ENCODE measurements at regions not wholly inside any gene's neighbourhood (a gene's known extent, or its start where the extent isn't known, plus 50 kb on each side); places are given as distances from the start of the nearest gene placed in this dataset.

DNA sequence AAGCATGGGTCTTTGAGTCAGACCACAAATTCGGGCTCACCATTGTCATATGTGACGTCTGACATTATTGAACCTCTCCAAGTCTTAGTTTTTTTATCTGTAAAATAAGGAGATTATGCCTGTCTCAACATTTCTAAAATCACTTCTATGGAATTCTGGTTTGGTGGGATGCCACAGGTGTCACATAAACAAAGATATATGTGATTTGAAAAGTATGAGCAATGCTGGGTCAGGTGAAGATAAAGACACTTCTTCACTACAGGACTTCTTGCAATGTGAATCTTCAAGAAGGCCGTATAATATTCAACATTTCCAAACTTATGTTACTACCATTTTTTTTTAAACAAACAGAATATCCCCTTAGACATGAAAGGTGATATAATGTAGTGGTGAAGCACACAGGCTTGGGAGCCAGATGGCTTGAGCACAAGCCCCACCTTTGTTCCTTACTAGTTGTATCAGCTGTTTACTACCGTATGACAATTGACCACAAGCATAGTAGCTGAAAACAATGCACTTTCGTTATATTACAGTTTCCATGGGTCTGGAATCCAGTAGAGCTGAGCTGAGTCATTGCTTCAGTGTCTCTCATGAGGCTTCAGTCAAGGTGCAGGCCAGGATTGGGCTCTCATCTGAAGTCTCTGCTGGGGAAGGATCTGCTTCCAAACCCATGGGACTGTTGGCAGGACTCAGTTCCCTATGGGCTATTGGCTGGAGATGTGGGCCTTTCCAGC is 87.7 kb downstream of the UTP18 start:
- no peaks in the 10 kb centered on the region for H3K27me3 ChIP-seq (ENCODE audit: low read depth, low read length)
- no peak overlapping the region for H3K27ac ChIP-seq (ENCODE audit: low read length)
- no peaks in the 10 kb centered on the region for H3K4me1 ChIP-seq (ENCODE audit: control insufficient read depth in 1 of 2, insufficient read depth in 2 of 2, low read length in 2 of 2)
- no peaks in the 10 kb centered on the region for H3K36me3 ChIP-seq (ENCODE audit: control insufficient read depth in 1 of 2, insufficient read depth in 2 of 2, low read length in 2 of 2)
- H3K4me3 ChIP-seq (ENCODE audit: low read depth in 1 of 2, low read length in 2 of 2), result no peak overlapping the region
- no peaks in the 10 kb centered on the region for H3K9me3 ChIP-seq (ENCODE audit: control insufficient read depth in 1 of 2, low read length in 2 of 2)

DNA sequence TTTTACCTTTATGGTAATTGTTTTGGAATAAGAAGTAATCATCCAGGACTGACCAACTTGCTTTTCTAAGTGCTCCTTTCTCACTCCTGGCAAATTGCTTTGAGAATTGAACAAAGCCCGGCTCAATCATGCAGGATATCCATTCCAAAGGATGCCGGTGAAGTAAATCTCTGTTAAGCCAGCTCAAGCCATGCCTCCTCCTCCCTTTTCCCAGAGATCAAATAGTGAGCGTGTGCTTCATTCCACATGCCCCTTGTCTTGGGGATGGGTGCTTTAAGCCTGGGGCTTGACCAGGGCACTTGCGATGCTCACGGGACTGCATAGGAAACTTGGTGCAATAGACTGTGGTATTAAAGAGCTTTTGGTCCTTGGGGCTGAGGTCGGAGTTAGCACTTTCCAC is 90.7 kb downstream of the UTP18 start:
- Histone ChIP-seq H3K27ac (ENCODE audit: low read length) (no peak overlapping the region), H3K4me1 (ENCODE audit: control insufficient read depth in 1 of 2, insufficient read depth in 2 of 2, low read length in 2 of 2) (no peaks in the 10 kb centered on the region), H3K4me3 (ENCODE audit: low read depth in 1 of 2, low read length in 2 of 2) (no peak overlapping the region), H3K27me3 (ENCODE audit: low read depth, low read length) (no peaks in the 10 kb centered on the region), H3K36me3 (ENCODE audit: control insufficient read depth in 1 of 2, insufficient read depth in 2 of 2, low read length in 2 of 2) (no peaks in the 10 kb centered on the region), H3K9me3 (ENCODE audit: control insufficient read depth in 1 of 2, low read length in 2 of 2) (no peaks in the 10 kb centered on the region)

DNA sequence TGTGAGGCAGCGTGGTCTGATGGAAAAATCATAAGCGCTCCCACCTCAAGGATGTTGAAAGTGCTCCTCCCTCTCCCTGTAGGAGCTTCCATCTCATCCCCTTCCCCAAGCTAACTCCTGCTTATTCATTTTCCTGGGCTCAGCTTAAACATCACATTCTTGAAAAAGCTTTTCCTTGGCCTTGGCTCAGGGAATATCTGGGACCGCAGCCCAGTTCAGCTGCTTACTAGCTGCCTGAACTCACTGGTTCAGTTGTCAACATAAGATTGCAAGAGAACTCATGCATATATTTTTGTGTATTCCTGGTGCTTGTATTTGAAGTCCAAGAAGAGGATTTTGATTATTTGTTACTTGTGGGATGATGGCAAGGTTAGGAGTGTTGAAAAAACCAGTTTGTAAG is 91.5 kb downstream of the UTP18 start:
- Histone ChIP-seq H3K27me3 (ENCODE audit: low read depth, low read length) (no peaks in the 10 kb centered on the region), H3K36me3 (ENCODE audit: control insufficient read depth in 1 of 2, insufficient read depth in 2 of 2, low read length in 2 of 2) (no peaks in the 10 kb centered on the region), H3K9me3 (ENCODE audit: control insufficient read depth in 1 of 2, low read length in 2 of 2) (no peaks in the 10 kb centered on the region), H3K27ac (ENCODE audit: low read length) (no peak overlapping the region), H3K4me3 (ENCODE audit: low read depth in 1 of 2, low read length in 2 of 2) (no peak overlapping the region), H3K4me1 (ENCODE audit: control insufficient read depth in 1 of 2, insufficient read depth in 2 of 2, low read length in 2 of 2) (no peaks in the 10 kb centered on the region)

DNA sequence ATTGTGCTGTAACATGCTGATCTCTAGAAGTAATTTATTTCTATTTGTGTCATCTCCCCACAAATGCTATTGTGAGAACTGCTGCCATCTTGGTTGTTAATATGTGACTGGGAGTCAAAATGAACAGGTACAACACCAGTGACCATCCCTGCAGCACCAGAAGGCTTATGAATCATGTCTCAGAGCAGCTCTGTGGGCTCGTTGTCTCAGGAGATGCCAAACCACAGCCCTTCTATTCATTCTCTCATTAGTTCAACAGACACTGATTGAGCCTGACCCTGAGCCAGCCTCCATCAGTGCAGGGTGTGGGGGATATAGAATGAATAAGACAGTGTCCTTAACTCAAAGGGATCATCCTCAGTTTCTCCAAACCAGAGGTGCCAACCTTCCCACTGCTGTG is 92.5 kb downstream of the UTP18 start:
- H3K27me3 ChIP-seq (ENCODE audit: low read depth, low read length), result no peaks in the 10 kb centered on the region
- H3K36me3 ChIP-seq (ENCODE audit: control insufficient read depth in 1 of 2, insufficient read depth in 2 of 2, low read length in 2 of 2), result no peaks in the 10 kb centered on the region
- no peak overlapping the region for H3K4me3 ChIP-seq (ENCODE audit: low read depth in 1 of 2, low read length in 2 of 2)
- H3K4me1 ChIP-seq (ENCODE audit: control insufficient read depth in 1 of 2, insufficient read depth in 2 of 2, low read length in 2 of 2), result no peaks in the 10 kb centered on the region
- no peak overlapping the region for H3K27ac ChIP-seq (ENCODE audit: low read length)
- no peaks in the 10 kb centered on the region for H3K9me3 ChIP-seq (ENCODE audit: control insufficient read depth in 1 of 2, low read length in 2 of 2)

DNA sequence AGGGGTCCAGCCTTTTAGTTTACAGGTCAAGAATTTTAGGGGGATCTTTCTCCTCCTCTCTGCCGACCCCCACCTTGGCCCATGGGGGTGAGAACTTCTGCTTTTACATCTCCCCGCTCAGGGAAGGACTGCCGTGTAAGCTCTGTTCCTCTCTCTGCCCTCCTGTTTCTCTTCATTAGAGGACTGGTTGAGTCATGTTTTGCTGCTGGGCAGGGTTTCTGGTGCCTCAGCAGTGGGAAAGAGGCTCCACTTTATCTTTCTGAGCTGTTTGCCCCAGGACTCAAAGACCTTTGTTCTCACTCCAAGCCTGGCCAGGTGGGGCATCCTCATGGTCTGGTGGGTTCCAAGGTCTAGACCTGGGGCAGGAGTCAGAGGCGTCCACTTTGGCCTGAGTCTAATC is 93.0 kb downstream of the UTP18 start:
- H3K36me3 ChIP-seq (ENCODE audit: control insufficient read depth in 1 of 2, insufficient read depth in 2 of 2, low read length in 2 of 2), result no peaks in the 10 kb centered on the region
- H3K27ac ChIP-seq (ENCODE audit: low read length), result no peak overlapping the region
- no peaks in the 10 kb centered on the region for H3K9me3 ChIP-seq (ENCODE audit: control insufficient read depth in 1 of 2, low read length in 2 of 2)
- no peak overlapping the region for H3K4me3 ChIP-seq (ENCODE audit: low read depth in 1 of 2, low read length in 2 of 2)
- H3K27me3 ChIP-seq (ENCODE audit: low read depth, low read length), result no peaks in the 10 kb centered on the region
- no peaks in the 10 kb centered on the region for H3K4me1 ChIP-seq (ENCODE audit: control insufficient read depth in 1 of 2, insufficient read depth in 2 of 2, low read length in 2 of 2)

DNA sequence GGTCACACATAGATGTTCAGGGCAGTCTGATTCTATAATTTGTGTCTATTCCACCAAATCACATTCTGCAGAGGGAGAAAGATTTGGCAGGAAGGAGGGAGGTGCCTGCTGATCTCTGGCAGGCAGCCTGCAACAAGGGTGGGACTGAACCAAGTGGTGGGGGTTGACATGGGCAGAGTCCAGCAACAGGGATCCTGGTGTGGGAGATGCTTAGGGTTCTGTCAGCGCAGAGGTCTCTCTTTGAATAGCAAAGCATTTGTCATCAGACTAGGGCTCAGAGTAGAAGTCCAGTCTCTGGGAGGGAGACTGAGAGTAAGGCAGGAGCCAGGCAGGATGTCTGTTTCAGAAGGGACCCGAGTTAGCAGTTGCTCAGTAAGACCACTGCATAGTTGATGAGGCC is 94.6 kb downstream of the UTP18 start:
- Histone ChIP-seq H3K9me3 (ENCODE audit: control insufficient read depth in 1 of 2, low read length in 2 of 2) (no peaks in the 10 kb centered on the region), H3K27me3 (ENCODE audit: low read depth, low read length) (no peaks in the 10 kb centered on the region), H3K4me3 (ENCODE audit: low read depth in 1 of 2, low read length in 2 of 2) (no peak overlapping the region), H3K36me3 (ENCODE audit: control insufficient read depth in 1 of 2, insufficient read depth in 2 of 2, low read length in 2 of 2) (no peaks in the 10 kb centered on the region), H3K4me1 (ENCODE audit: control insufficient read depth in 1 of 2, insufficient read depth in 2 of 2, low read length in 2 of 2) (no peaks in the 10 kb centered on the region), H3K27ac (ENCODE audit: low read length) (no peak overlapping the region)

DNA sequence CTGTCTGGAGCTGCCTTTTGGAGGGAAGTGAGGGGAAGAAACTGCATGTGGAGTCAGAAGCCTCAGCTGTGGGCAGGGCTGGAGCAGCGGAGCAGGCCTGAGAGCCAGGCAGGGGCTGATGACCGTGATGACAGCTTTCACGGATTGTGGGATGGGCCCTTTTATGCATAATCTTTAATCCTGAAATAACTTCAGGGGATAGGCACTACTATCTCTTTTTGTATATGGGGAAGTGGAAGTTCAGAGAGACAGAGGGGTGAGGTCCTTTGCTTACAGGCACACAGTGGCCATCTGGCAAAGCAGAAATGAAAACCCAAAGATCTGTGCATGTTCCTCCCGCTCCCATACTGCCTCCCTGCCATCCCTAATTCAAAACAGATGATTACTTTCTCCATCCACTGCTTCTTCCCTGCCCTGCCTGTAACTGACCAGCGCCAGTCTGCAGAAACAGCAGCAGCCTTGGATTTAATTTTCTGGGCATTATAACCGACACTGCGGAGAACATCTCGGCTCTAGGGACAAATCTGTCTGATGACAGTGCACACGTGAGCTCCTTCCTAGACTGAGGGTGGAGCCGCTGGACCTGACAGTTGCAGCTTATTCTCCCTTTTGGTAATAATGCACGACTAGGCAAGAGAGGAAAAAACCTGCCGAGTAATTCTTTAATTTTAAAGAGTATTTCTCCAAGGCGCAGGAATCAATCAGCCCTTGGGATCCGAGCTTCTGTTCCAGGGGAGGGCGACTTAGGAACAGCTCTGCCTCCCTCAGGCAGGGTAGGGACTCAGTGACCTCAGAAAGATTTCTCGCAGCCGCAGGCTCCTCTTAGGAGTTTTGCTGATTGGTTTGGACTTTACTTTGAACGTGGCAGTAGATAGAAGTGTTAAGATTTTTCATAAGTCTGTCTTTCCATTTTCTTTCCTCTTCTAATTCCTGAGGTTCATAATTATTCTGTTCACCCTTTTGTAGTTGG is 95.4 kb downstream of the UTP18 start:
- Histone ChIP-seq H3K36me3 (ENCODE audit: control insufficient read depth in 1 of 2, insufficient read depth in 2 of 2, low read length in 2 of 2) (no peaks in the 10 kb centered on the region), H3K9me3 (ENCODE audit: control insufficient read depth in 1 of 2, low read length in 2 of 2) (no peaks in the 10 kb centered on the region), H3K27me3 (ENCODE audit: low read depth, low read length) (no peaks in the 10 kb centered on the region), H3K27ac (ENCODE audit: low read length) (no peak overlapping the region), H3K4me3 (ENCODE audit: low read depth in 1 of 2, low read length in 2 of 2) (no peak overlapping the region), H3K4me1 (ENCODE audit: control insufficient read depth in 1 of 2, insufficient read depth in 2 of 2, low read length in 2 of 2) (no peaks in the 10 kb centered on the region)

DNA sequence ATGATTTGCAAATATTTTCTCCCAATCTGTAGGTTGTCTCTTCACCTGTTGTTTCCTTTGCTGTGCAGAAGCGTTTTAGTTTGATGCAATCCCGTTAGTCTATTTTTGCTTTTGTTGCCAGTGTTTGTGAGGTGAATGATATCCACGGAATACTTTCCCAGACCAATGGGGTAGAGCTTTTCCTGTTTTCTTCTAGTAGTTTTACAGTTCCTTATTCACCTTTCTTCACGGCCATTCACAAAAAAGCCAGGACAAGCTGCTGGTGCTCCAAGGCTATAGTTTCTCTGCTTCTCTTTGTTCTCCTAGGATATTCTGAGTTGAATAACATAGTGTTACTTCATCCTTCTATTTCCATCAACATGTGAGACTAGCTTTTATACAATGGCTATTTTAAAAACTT is 98.7 kb downstream of the UTP18 start:
- no peaks in the 10 kb centered on the region for H3K4me1 ChIP-seq (ENCODE audit: control insufficient read depth in 1 of 2, insufficient read depth in 2 of 2, low read length in 2 of 2)
- H3K27me3 ChIP-seq (ENCODE audit: low read depth, low read length), result no peaks in the 10 kb centered on the region
- H3K27ac ChIP-seq (ENCODE audit: low read length), result no peak overlapping the region
- H3K36me3 ChIP-seq (ENCODE audit: control insufficient read depth in 1 of 2, insufficient read depth in 2 of 2, low read length in 2 of 2), result no peaks in the 10 kb centered on the region
- no peak overlapping the region for H3K4me3 ChIP-seq (ENCODE audit: low read depth in 1 of 2, low read length in 2 of 2)
- no peaks in the 10 kb centered on the region for H3K9me3 ChIP-seq (ENCODE audit: control insufficient read depth in 1 of 2, low read length in 2 of 2)

DNA sequence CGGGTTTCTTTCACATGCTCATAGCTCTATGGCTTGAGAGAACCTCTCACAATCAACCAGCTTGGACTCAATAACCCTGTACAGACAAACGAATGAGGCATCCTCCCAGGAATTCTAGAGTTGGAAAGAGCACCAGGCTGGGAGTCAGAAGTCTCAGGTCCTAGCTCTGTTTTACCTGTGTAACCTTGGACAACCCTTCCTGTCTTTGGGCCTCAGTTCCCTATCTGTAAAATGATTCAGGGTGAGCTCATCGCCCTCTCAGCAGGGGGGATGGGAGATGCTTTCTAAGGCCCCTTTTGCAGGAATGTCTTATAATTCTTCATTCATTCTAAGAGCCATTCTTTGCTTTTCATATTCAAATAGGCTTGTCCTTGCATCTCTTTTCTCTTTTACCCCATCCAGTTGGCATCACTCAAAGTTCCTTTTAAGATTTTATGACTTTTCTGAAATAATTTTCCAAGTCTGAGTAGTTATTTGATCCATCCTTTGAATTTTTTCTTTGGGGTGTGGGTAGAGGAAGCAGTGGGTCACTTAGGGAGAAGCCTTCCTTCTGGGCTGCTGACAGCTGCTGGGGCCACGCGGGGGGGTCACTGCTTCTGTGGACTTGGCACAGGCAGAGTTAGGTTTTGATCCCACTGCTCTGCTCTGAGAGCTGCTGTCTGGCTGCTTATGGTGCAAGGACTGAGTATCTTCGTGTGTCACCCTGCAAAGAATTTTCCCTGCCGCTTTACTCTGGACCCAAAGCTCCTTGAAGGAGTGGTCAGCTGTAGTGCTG is 102.7 kb downstream of the UTP18 start:
- no peaks in the 10 kb centered on the region for H3K4me1 ChIP-seq (ENCODE audit: control insufficient read depth in 1 of 2, insufficient read depth in 2 of 2, low read length in 2 of 2)
- H3K27ac ChIP-seq (ENCODE audit: low read length), result no peak overlapping the region
- H3K27me3 ChIP-seq (ENCODE audit: low read depth, low read length), result no peaks in the 10 kb centered on the region
- no peaks in the 10 kb centered on the region for H3K9me3 ChIP-seq (ENCODE audit: control insufficient read depth in 1 of 2, low read length in 2 of 2)
- H3K4me3 ChIP-seq (ENCODE audit: low read depth in 1 of 2, low read length in 2 of 2), result no peak overlapping the region
- no peaks in the 10 kb centered on the region for H3K36me3 ChIP-seq (ENCODE audit: control insufficient read depth in 1 of 2, insufficient read depth in 2 of 2, low read length in 2 of 2)

DNA sequence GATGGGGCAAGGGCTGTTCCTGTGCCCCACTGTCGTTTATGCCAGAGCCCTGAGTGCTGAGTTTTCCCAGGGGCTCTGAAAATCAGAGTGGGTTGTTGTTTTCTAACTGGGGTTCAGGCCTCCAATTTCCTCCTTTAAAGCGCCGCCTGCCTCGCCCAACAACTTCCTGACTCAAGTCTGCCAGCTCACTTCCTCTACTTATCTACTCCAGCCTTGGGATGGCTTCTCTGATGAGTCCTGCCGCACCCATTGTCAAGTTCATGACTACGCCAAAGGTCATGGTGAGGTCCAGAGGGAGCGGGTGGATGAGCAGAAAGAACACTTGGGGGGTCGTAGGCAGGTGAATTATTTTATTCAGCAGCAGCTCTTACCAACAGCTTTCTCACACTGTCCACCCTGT is 104.7 kb downstream of the UTP18 start:
- Histone ChIP-seq H3K4me3 (ENCODE audit: low read depth in 1 of 2, low read length in 2 of 2) (no peak overlapping the region), H3K4me1 (ENCODE audit: control insufficient read depth in 1 of 2, insufficient read depth in 2 of 2, low read length in 2 of 2) (no peaks in the 10 kb centered on the region), H3K9me3 (ENCODE audit: control insufficient read depth in 1 of 2, low read length in 2 of 2) (no peaks in the 10 kb centered on the region), H3K27me3 (ENCODE audit: low read depth, low read length) (no peaks in the 10 kb centered on the region), H3K36me3 (ENCODE audit: control insufficient read depth in 1 of 2, insufficient read depth in 2 of 2, low read length in 2 of 2) (no peaks in the 10 kb centered on the region), H3K27ac (ENCODE audit: low read length) (no peak overlapping the region)

DNA sequence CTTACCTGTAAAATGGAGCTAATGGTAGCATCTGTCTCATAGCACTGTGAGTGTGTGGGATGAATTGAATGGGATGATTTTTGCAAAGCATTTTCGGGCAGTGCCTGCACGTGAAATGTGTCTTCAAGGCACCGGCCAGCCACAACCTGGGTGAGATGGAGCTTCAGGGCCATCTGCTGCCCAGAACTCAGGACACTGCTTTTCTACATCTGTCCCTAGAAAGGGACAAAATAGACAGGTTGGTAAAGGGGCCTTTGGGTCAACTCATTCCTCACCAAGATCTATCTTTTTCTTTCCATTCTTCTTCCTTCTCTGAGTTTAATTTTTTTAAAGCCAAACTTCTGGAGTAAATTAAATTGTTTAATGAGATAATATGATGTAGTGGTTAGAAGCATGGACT is 106.5 kb downstream of the UTP18 start:
- Histone ChIP-seq H3K36me3 (ENCODE audit: control insufficient read depth in 1 of 2, insufficient read depth in 2 of 2, low read length in 2 of 2) (no peaks in the 10 kb centered on the region), H3K9me3 (ENCODE audit: control insufficient read depth in 1 of 2, low read length in 2 of 2) (no peaks in the 10 kb centered on the region), H3K27ac (ENCODE audit: low read length) (no peak overlapping the region), H3K27me3 (ENCODE audit: low read depth, low read length) (no peaks in the 10 kb centered on the region), H3K4me1 (ENCODE audit: control insufficient read depth in 1 of 2, insufficient read depth in 2 of 2, low read length in 2 of 2) (no peaks in the 10 kb centered on the region), H3K4me3 (ENCODE audit: low read depth in 1 of 2, low read length in 2 of 2) (no peak overlapping the region)

Data from muscle layer of duodenum (tissue), 2 donors.